ENCODE measurements at regions not wholly inside any gene's neighbourhood (a gene's known extent, or its start where the extent isn't known, plus 50 kb on each side); places are given as distances from the start of the nearest gene placed in this dataset.

DNA sequence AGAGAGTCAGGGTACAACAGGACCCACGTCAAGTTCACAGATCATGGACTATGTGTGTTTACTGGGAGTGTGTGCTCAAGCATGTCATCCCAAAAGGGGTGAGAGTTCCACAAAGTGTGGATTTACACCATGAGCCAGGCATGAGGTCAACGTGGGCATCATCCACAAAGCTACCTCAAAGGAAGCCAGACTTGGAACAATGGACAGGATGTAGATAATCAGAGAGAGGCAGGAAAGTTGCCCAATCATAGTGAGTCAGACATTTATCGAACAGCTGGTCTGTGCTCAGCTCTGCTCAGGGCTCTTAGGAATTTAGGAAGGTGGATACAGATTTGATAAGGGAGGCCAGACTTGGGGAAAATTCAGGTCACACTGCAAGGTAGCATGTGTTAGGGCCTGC, 317.2 kb upstream of the CDYL start:
- DNase-seq (ENCODE audit: low spot score) (no peak), ATAC-seq (ENCODE audit: low FRiP score) (no peak)
- TF ChIP-seq, protein P1, sequence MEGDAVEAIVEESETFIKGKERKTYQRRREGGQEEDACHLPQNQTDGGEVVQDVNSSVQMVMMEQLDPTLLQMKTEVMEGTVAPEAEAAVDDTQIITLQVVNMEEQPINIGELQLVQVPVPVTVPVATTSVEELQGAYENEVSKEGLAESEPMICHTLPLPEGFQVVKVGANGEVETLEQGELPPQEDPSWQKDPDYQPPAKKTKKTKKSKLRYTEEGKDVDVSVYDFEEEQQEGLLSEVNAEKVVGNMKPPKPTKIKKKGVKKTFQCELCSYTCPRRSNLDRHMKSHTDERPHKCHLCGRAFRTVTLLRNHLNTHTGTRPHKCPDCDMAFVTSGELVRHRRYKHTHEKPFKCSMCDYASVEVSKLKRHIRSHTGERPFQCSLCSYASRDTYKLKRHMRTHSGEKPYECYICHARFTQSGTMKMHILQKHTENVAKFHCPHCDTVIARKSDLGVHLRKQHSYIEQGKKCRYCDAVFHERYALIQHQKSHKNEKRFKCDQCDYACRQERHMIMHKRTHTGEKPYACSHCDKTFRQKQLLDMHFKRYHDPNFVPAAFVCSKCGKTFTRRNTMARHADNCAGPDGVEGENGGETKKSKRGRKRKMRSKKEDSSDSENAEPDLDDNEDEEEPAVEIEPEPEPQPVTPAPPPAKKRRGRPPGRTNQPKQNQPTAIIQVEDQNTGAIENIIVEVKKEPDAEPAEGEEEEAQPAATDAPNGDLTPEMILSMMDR (IDR thresholded peaks at IDR 0.05): no peak

DNA sequence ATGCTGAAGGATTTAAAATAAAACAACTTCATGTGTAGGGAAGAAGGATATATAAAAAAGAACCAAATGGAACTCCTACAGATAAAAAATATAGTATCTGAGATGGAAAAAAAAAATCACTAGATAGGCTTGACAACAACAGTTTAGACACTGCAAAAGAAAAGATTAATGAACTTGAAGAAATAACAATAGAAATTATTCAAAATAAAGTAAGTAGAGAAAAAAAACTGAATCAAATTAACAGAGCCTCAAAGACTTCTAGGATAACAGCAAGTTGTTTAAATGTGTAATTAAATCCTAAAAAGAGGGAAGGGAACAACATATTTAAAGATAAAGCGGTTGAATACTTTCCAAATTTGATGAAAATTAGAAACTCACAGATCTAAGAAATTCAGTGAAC, 316.3 kb upstream of the ECI2 start:
- TF ChIP-seq, protein P1 (IDR thresholded peaks at IDR 0.05): no peak
- no peak for ATAC-seq (ENCODE audit: low FRiP score)
- DNase-seq (ENCODE audit: low spot score): no peak

DNA sequence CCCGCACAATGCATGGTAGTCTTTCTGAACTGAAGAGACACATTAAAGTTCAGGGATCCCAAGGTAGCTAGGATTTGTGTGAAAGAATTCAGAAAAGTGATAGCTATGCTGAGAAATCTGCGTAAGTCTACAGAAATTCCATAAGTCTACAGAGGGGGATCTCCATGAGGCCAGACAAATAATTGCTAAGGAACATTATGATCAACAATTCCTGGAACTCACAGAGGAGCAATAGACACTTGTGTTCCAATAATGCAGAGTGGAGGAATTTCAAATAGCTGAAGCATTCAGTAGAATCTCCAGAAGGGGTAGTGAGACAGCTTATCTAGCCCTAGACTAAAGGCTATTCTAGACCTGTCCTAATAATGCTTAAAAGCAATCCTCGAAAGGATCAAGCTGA, 315.7 kb upstream of the ECI2 start:
- TF ChIP-seq, protein P1 (IDR thresholded peaks at IDR 0.05): no peak
- ATAC-seq (ENCODE audit: low FRiP score): no peak
- DNase-seq (ENCODE audit: low spot score): no peak

DNA sequence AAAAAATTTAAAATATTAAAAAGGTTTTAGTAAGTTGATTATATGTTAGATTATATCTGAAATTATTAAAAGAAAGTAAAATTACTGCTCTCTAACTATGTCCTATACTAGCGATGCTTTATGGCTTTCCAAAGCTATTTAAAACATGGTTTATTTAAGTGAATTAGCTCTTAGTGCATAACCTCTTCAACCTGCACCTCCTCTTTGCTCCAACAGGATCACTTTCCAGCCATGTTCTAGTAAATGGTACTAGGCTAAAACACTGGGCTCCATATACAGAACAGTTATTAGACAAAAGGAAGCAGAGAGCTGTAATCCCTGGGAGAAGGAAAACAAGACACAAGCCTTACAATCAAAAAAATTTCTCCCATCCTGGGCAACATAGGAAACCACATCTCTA, 314.9 kb upstream of the ECI2 start:
- no peak for DNase-seq (ENCODE audit: low spot score)
- ATAC-seq (ENCODE audit: low FRiP score): no peak
- TF ChIP-seq, protein P1 (IDR thresholded peaks at IDR 0.05): no peak

DNA sequence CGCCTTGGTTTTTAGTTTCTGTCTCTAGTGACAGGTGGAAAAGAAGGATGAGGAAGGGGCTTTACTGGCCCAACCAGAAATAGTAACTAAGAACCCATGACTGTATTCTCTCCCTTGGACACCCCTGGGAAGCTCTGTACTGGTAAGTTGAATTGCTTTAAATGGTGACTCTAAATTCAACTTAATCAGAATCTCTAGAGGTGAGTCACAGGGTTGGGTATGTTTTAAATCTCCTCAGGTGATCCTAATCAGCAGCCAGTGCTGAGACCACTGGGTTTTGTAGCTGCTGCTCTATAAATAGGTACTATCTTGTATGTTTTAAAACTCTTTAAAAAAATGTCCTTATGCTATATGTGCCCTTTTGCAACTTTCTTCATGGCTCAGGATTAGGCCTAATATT, 314.0 kb upstream of the ECI2 start:
- TF ChIP-seq, protein P1 (IDR thresholded peaks at IDR 0.05): no peak
- no peak for ATAC-seq (ENCODE audit: low FRiP score)
- no peak for DNase-seq (ENCODE audit: low spot score)

DNA sequence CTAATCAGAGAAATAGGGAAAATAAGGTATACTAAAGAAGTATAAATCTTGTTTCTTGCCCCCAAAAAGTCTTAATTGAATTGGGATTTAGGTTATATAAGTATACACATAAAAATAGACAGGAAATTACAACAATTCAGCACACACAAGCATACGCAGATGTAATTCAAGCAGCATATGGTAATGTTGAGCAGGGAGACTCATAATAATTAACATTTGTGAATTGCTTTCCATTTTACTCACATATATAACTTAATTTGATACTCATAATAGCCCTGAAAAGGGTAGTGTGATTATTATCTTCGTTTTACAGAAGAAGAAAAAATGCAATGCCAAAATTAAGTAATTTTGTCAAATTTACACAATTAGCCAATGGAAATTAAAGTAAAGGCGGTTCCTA, 313.5 kb upstream of the ECI2 start:
- TF ChIP-seq, protein P1 (IDR thresholded peaks at IDR 0.05): no peak
- ATAC-seq (ENCODE audit: low FRiP score) (no peak), DNase-seq (ENCODE audit: low spot score) (no peak)

DNA sequence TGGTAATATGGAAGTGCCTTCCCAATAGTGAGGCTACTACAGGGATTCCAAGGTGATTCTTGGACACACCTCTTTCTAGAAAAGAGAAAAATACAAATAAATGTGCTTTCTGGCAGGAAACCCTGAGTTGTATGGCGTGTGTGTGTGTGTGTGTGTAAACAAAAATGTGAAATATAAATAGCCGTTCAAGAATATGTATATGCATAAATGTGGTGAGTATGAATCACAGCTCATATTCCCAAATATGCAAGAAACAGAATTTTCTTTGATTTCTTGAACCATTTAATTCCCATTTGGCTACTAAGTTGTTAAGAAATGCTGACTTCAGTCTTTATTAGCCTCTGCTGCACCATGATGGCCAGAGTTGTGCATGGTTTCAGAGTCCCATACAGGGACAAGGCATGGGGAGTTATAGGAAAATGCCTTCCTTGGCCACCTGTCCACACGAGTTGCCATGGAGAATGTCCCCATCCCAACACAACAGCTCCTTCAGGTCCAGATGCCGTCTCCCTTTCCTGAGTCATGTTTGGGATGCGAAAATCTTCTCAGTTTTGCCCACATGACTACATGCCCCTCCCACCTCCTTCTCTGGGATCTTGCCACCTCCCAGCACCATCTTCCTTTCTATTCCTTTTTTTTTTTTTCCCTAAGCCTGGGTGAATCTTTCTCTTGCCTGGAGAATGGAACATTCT, 312.4 kb upstream of the ECI2 start:
- no peak for ATAC-seq (ENCODE audit: low FRiP score)
- DNase-seq (ENCODE audit: low spot score): no peak
- TF ChIP-seq, protein P1 (IDR thresholded peaks at IDR 0.05): no peak
